ENCODE measurements at regions not wholly inside any gene's neighbourhood (a gene's known extent, or its start where the extent isn't known, plus 50 kb on each side); places are given as distances from the start of the nearest gene placed in this dataset.

- ATAC-seq (no peak), DNase-seq (no peak)
- no peaks in the 10 kb centered on the region for H3K4me1 Mint-ChIP-seq
- no peak overlapping the region for H3K27ac Mint-ChIP-seq
- no peaks in the 10 kb centered on the region for H3K9me3 ChIP-seq (ENCODE audit: control insufficient read depth, insufficient read depth, low read length)
- no peak overlapping the region for H3K4me3 Mint-ChIP-seq
- H3K27ac ChIP-seq (ENCODE audit: low read length): no peak overlapping the region
- no peaks in the 10 kb centered on the region for H3K36me3 ChIP-seq (ENCODE audit: control insufficient read depth, insufficient read depth, low read length)
- TF ChIP-seq CTCF (IDR thresholded peaks at IDR 0.05): no peak
- H3K4me3 ChIP-seq (ENCODE audit: low read length): no peak overlapping the region
- H3K27me3 Mint-ChIP-seq (ENCODE audit: low read depth in 2 of 2): no peaks in the 10 kb centered on the region
- intact Hi-C loops (cut with micrococcal nuclease): no loop called here
- H3K4me1 ChIP-seq (ENCODE audit: control insufficient read depth, insufficient read depth, low read length): no peaks in the 10 kb centered on the region
- 81% methylated on average over 21 of the region's 25 CpGs for WGBS (ENCODE audit: insufficient coverage)
- H3K9me3 Mint-ChIP-seq: no peaks in the 10 kb centered on the region
- no peaks in the 10 kb centered on the region for H3K36me3 Mint-ChIP-seq
- H3K27me3 ChIP-seq (ENCODE audit: control insufficient read depth, insufficient read depth, low read length): no peaks in the 10 kb centered on the region
Measured at GRCh38 chr22:48902983-48903650, 924.6 kb downstream of the BRD1 start.

- no peak overlapping the region for H3K4me3 Mint-ChIP-seq
- intact Hi-C loops (cut with micrococcal nuclease): no loop called here
- H3K27me3 Mint-ChIP-seq (ENCODE audit: low read depth in 2 of 2): no peaks in the 10 kb centered on the region
- H3K4me1 Mint-ChIP-seq: no peaks in the 10 kb centered on the region
- no peaks in the 10 kb centered on the region for H3K9me3 ChIP-seq (ENCODE audit: control insufficient read depth, insufficient read depth, low read length)
- ATAC-seq (no peak), DNase-seq (no peak)
- no peak overlapping the region for H3K27ac ChIP-seq (ENCODE audit: low read length)
- H3K36me3 Mint-ChIP-seq: no peaks in the 10 kb centered on the region
- H3K4me3 ChIP-seq (ENCODE audit: low read length): no peak overlapping the region
- no peaks in the 10 kb centered on the region for H3K27me3 ChIP-seq (ENCODE audit: control insufficient read depth, insufficient read depth, low read length)
- WGBS (ENCODE audit: insufficient coverage): 86% methylated on average over 34 of the region's 37 CpGs
- TF ChIP-seq CTCF (IDR thresholded peaks at IDR 0.05): no peak
- no peaks in the 10 kb centered on the region for H3K4me1 ChIP-seq (ENCODE audit: control insufficient read depth, insufficient read depth, low read length)
- H3K36me3 ChIP-seq (ENCODE audit: control insufficient read depth, insufficient read depth, low read length): no peaks in the 10 kb centered on the region
- H3K27ac Mint-ChIP-seq: no peak overlapping the region
- no peaks in the 10 kb centered on the region for H3K9me3 Mint-ChIP-seq
Measured at GRCh38 chr22:48902001-48902869, 925.4 kb downstream of the BRD1 start.

GRCh38 chr22:48901324-48901723, 926.3 kb downstream of the BRD1 start:
- H3K4me3 ChIP-seq (ENCODE audit: low read length): no peak overlapping the region
- H3K36me3 ChIP-seq (ENCODE audit: control insufficient read depth, insufficient read depth, low read length): no peaks in the 10 kb centered on the region
- no peaks in the 10 kb centered on the region for H3K27me3 ChIP-seq (ENCODE audit: control insufficient read depth, insufficient read depth, low read length)
- Mint-ChIP-seq H3K9me3 (no peaks in the 10 kb centered on the region), H3K27ac (no peak overlapping the region), H3K27me3 (ENCODE audit: low read depth in 2 of 2) (no peaks in the 10 kb centered on the region), H3K36me3 (no peaks in the 10 kb centered on the region), H3K4me3 (no peak overlapping the region), H3K4me1 (no peaks in the 10 kb centered on the region)
- 77% methylated on average over 5 of the region's 12 CpGs for WGBS (ENCODE audit: insufficient coverage)
- intact Hi-C loops (cut with micrococcal nuclease): no loop called here
- ATAC-seq: no peak
- no peaks in the 10 kb centered on the region for H3K4me1 ChIP-seq (ENCODE audit: control insufficient read depth, insufficient read depth, low read length)
- DNase-seq: no peak
- no peak overlapping the region for H3K27ac ChIP-seq (ENCODE audit: low read length)
- no peaks in the 10 kb centered on the region for H3K9me3 ChIP-seq (ENCODE audit: control insufficient read depth, insufficient read depth, low read length)
- no peak for TF ChIP-seq CTCF (IDR thresholded peaks at IDR 0.05)
